ENCODE measurements at regions not wholly inside any gene's neighbourhood (a gene's known extent, or its start where the extent isn't known, plus 50 kb on each side); places are given as distances from the start of the nearest gene placed in this dataset.

GRCh38 chr9:116007824-116008223 is 145.8 kb upstream of the PAPPA start:
- no peak for DNase-seq

GRCh38 chr9:116008278-116008677 is 145.3 kb upstream of the PAPPA start:
- no peak for DNase-seq

- DNase-seq: no peak
Observed at GRCh38 chr9:116009420-116009819, 144.2 kb upstream of the PAPPA start.

GRCh38 chr9:116015855-116016254 is 137.7 kb upstream of the PAPPA start:
- no peak for DNase-seq

GRCh38 chr9:116020146-116020545 is 133.4 kb upstream of the PAPPA start:
- no peak for DNase-seq

GRCh38 chr9:116020801-116021200 is 132.8 kb upstream of the PAPPA start:
- DNase-seq: no peak

GRCh38 chr9:116027096-116027495 is 126.5 kb upstream of the PAPPA start:
- no peak for DNase-seq

GRCh38 chr9:116027511-116027910 is 126.1 kb upstream of the PAPPA start:
- no peak for DNase-seq

GRCh38 chr9:116027951-116028350 is 125.6 kb upstream of the PAPPA start:
- DNase-seq: no peak

GRCh38 chr9:116030517-116030916 is 123.1 kb upstream of the PAPPA start:
- DNase-seq: no peak

- no peak for DNase-seq
Observed at GRCh38 chr9:116032683-116033440, 120.7 kb upstream of the PAPPA start.

- DNase-seq: no peak
Observed at GRCh38 chr9:116039312-116039711, 114.3 kb upstream of the PAPPA start.

- no peak for DNase-seq
Observed at GRCh38 chr9:116039893-116040292, 113.7 kb upstream of the PAPPA start.

GRCh38 chr9:116042321-116042720 is 111.3 kb upstream of the PAPPA start:
- no peak for DNase-seq

- no peak for DNase-seq
Observed at GRCh38 chr9:116045083-116045482, 108.5 kb upstream of the PAPPA start.

- DNase-seq: no peak
Observed at GRCh38 chr9:116048081-116048480, 105.5 kb upstream of the PAPPA start.

- no peak for DNase-seq
Observed at GRCh38 chr9:116049456-116049855, 104.1 kb upstream of the PAPPA start.

GRCh38 chr9:116051528-116051927 is 102.1 kb upstream of the PAPPA start:
- no peak for DNase-seq

GRCh38 chr9:116055536-116055935 is 98.1 kb upstream of the PAPPA start:
- no peak for DNase-seq

GRCh38 chr9:116057371-116057770 is 96.2 kb upstream of the PAPPA start:
- no peak for DNase-seq

GRCh38 chr9:116058421-116058820 is 95.2 kb upstream of the PAPPA start:
- DNase-seq: no peak

- no peak for DNase-seq
Observed at GRCh38 chr9:116059466-116059865, 94.1 kb upstream of the PAPPA start.

- DNase-seq: no peak
Observed at GRCh38 chr9:116060631-116061030, 93.0 kb upstream of the PAPPA start.

GRCh38 chr9:116061546-116062205 is 91.9 kb upstream of the PAPPA start:
- DNase-seq: no peak

GRCh38 chr9:116062206-116062550 is 91.4 kb upstream of the PAPPA start:
- DNase-seq: no peak
